CD14-positive monocyte (primary cell): ENCODE measurements at regions not wholly inside any gene's neighbourhood (a gene's known extent, or its start where the extent isn't known, plus 50 kb on each side); places are given as distances from the start of the nearest gene placed in this dataset. TPM values are rescaled to one million over a fixed set of nuclear protein-coding genes. Genes with fewer than 3 reads are reported as not detected.

ENCODE experiments used
- DNase-seq, 3 donors: peaks; one replicate each; pipeline ENCODE4 v3.0.0-alpha.2; 2011 to 2022
- H2AFZ ChIP-seq: 2 replicates; pipeline ENCODE4 v1.6.0; 2012; ENCODE audit warnings: mild to moderate bottlenecking, low read depth, low read length, inconsistent platforms; ENCODE audit not compliant: insufficient read depth, poor library complexity, severe bottlenecking
- H3K27ac ChIP-seq, 2 donors: 1 replicate in 1 of 2; 2 replicates in 1 of 2; pipeline ENCODE4 v1.5.1; 2012 to 2013; ENCODE audit warnings: low read length in 2 of 2, control low read depth in 1 of 2, inconsistent platforms in 1 of 2, low read depth in 1 of 2, mild to moderate bottlenecking in 1 of 2
- H3K27me3 ChIP-seq, 2 donors: one replicate each; pipeline versions ENCODE4 v1.6.0 to v1.6.1; 2011 to 2013; ENCODE audit warnings: low read length in 2 of 2; ENCODE audit not compliant: control insufficient read depth in 2 of 2, insufficient read depth in 2 of 2
- H3K36me3 ChIP-seq, 2 donors: replicated peaks in 1 of 2; 1 replicate in 1 of 2; 2 replicates in 1 of 2; pipeline versions ENCODE4 v1.5.1 to v1.6.1; 2012 to 2013; ENCODE audit warnings: low read length in 2 of 2, control low read depth in 1 of 2, inconsistent platforms in 1 of 2, mild to moderate bottlenecking in 1 of 2; ENCODE audit not compliant: insufficient read depth in 2 of 2, control insufficient read depth in 1 of 2
- H3K4me1 ChIP-seq, 2 donors: 1 replicate in 1 of 2; 2 replicates in 1 of 2; pipeline versions ENCODE4 v1.5.1 to v1.6.1; 2012 to 2013; ENCODE audit warnings: low read length in 2 of 2, control low read depth in 1 of 2, inconsistent platforms in 1 of 2, mild to moderate bottlenecking in 1 of 2, moderate library complexity in 1 of 2; ENCODE audit not compliant: insufficient read depth in 2 of 2, control insufficient read depth in 1 of 2
- H3K4me2 ChIP-seq: replicated peaks from 2 replicates; pipeline ENCODE3; 2012; ENCODE audit warnings: low read length, moderate library complexity, mild to moderate bottlenecking; ENCODE audit not compliant: poor library complexity, severe bottlenecking; ENCODE audit errors: extremely low read depth
- H3K4me3 ChIP-seq, 3 experiments: fragments of 200-600 bp in 1 of 3; sonication (generic) in 1 of 3; replicated peaks in 1 of 3; 1 replicate in 2 of 3; 2 replicates in 1 of 3; pipeline ENCODE4 v1.5.1; 2011 to 2013; ENCODE audit warnings: low read length in 3 of 3, mild to moderate bottlenecking in 3 of 3, control low read depth in 2 of 3, low read depth in 2 of 3, inconsistent platforms in 1 of 3, moderate library complexity in 1 of 3
- H3K79me2 ChIP-seq: 2 replicates; pipeline ENCODE4 v1.6.0; 2012; ENCODE audit warnings: mild to moderate bottlenecking, control low read depth, inconsistent platforms, low read length, moderate library complexity; ENCODE audit not compliant: insufficient read depth
- H3K9ac ChIP-seq: 2 replicates; pipeline ENCODE4 v1.6.0; 2017; ENCODE audit warnings: low read length, mild to moderate bottlenecking; ENCODE audit not compliant: insufficient read depth, poor library complexity, severe bottlenecking
- H3K9me3 ChIP-seq, 2 donors: replicated peaks in 1 of 2; 1 replicate in 1 of 2; 2 replicates in 1 of 2; pipeline versions ENCODE4 v1.5.1 to v1.6.1; 2012 to 2013; ENCODE audit warnings: low read length in 2 of 2, control low read depth in 1 of 2; ENCODE audit not compliant: control insufficient read depth in 1 of 2, insufficient read depth in 1 of 2
- H4K20me1 ChIP-seq: 2 replicates; pipeline ENCODE4 v1.6.0; 2012; ENCODE audit warnings: mild to moderate bottlenecking, low read length, control low read depth, moderate library complexity; ENCODE audit not compliant: insufficient read depth
- H3K27ac Mint-ChIP-seq, 7 donors: one replicate each; pipeline ENCODE4 v1.8.0; 2020; ENCODE audit warnings: mild to moderate bottlenecking in 7 of 7, mixed read lengths in 7 of 7, moderate library complexity in 6 of 7, inconsistent platforms in 2 of 7
- H3K27me3 Mint-ChIP-seq, 3 donors: one replicate each; pipeline ENCODE4 v1.8.0; 2021 to 2022; ENCODE audit warnings: low read depth in 3 of 3, mild to moderate bottlenecking in 3 of 3, mixed read lengths in 3 of 3, moderate library complexity in 3 of 3, inconsistent platforms in 1 of 3
- H3K36me3 Mint-ChIP-seq, 2 donors: one replicate each; pipeline ENCODE4 v1.8.0; 2020; ENCODE audit warnings: mixed read lengths in 2 of 2, inconsistent platforms in 1 of 2, mild to moderate bottlenecking in 1 of 2
- H3K4me1 Mint-ChIP-seq: one replicate; pipeline ENCODE4 v1.8.0; 2020; ENCODE audit warnings: mild to moderate bottlenecking, mixed read lengths
- H3K4me3 Mint-ChIP-seq, 2 donors: one replicate each; pipeline ENCODE4 v1.8.0; 2020; ENCODE audit warnings: mild to moderate bottlenecking in 2 of 2, mixed read lengths in 2 of 2, moderate library complexity in 1 of 2
- H3K9me3 Mint-ChIP-seq, 7 donors: one replicate each; pipeline ENCODE4 v1.8.0; 2020 to 2022; ENCODE audit warnings: mixed read lengths in 7 of 7, mild to moderate bottlenecking in 6 of 7, moderate library complexity in 6 of 7, inconsistent platforms in 2 of 7
- WGBS: methylation state at CpG from one replicate; pipeline ENCODE4 v1.1.5; 2013; ENCODE audit warnings: missing lambda C conversion rate; ENCODE audit not compliant: insufficient coverage; 5-methylcytosine and 5-hydroxymethylcytosine counted together
- intact Hi-C, 2 donors: fragments of 100-400 bp; cut with micrococcal nuclease; formaldehyde crosslinking; loops; one replicate each; pipeline versions ENCODE4 v1.15.0 to v1.15.1; 2023
- small RNA-seq: library from RNA; depleted of rRNA; stranded (forward); fragments of <200 nt; gene quantifications from one replicate; pipeline ENCODE3, GENCODE V24; 2012; ENCODE audit warnings: low read depth; ENCODE audit not compliant: insufficient read length
- TF ChIP-seq, protein P1 (sequence below): fragments of 200-600 bp; IDR thresholded peaks from one replicate; pipeline ENCODE4 v1.8.0; 2022; ENCODE audit warnings: antibody characterized with exemption, mild to moderate bottlenecking

DNA sequence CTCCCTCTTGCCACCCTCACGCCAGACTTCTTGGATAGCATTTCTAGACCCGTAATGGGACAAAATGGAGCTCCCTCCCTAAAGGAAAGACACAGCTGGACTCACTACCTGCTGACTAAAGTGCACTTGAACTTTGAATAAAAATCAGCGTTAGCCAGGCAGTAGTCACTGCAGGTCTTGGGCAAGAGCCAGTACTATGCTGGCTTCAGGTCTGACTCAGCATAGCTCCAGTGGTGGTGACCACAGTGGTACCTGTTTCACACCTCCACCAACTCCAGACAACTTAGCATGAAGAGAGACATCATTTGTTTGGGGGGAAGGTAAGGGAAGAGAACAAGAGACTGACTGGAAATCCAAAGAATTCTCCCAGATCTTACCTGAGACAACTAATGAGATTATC lies 906.8 kb downstream of the GRIK2 start:
- Histone ChIP-seq H3K9me3 (peaks cover 7 to 10% of the 10 kb centered on the region in 2 donors), H3K36me3 (no peaks in the 10 kb centered on the region), H3K9ac (no peak overlapping the region), H3K79me2 (no peaks in the 10 kb centered on the region), H3K4me1 (no peaks in the 10 kb centered on the region), H2AFZ (no peak overlapping the region), H3K4me2 (no peak overlapping the region), H4K20me1 (no peaks in the 10 kb centered on the region), H3K4me3 (no peak overlapping the region), H3K27ac (no peak overlapping the region), H3K27me3 (no peaks in the 10 kb centered on the region)
- H3K27ac Mint-ChIP-seq, result no peak overlapping the region
- WGBS, result 100% methylated on average over 3 of the region's 3 CpGs
- peaks cover 0 to 14% (median 6%) of the 10 kb centered on the region in 7 donors for H3K9me3 Mint-ChIP-seq
- no peaks in the 10 kb centered on the region for H3K36me3 Mint-ChIP-seq
- H3K27me3 Mint-ChIP-seq, result peaks cover 0 to 2% (median 0%) of the 10 kb centered on the region in 3 donors
- DNase-seq, result no peak
- TF ChIP-seq, protein P1, sequence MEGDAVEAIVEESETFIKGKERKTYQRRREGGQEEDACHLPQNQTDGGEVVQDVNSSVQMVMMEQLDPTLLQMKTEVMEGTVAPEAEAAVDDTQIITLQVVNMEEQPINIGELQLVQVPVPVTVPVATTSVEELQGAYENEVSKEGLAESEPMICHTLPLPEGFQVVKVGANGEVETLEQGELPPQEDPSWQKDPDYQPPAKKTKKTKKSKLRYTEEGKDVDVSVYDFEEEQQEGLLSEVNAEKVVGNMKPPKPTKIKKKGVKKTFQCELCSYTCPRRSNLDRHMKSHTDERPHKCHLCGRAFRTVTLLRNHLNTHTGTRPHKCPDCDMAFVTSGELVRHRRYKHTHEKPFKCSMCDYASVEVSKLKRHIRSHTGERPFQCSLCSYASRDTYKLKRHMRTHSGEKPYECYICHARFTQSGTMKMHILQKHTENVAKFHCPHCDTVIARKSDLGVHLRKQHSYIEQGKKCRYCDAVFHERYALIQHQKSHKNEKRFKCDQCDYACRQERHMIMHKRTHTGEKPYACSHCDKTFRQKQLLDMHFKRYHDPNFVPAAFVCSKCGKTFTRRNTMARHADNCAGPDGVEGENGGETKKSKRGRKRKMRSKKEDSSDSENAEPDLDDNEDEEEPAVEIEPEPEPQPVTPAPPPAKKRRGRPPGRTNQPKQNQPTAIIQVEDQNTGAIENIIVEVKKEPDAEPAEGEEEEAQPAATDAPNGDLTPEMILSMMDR, result no peak
- intact Hi-C loops, result no loop called here
- no peaks in the 10 kb centered on the region for H3K4me1 Mint-ChIP-seq
- no peak overlapping the region for H3K4me3 Mint-ChIP-seq

DNA sequence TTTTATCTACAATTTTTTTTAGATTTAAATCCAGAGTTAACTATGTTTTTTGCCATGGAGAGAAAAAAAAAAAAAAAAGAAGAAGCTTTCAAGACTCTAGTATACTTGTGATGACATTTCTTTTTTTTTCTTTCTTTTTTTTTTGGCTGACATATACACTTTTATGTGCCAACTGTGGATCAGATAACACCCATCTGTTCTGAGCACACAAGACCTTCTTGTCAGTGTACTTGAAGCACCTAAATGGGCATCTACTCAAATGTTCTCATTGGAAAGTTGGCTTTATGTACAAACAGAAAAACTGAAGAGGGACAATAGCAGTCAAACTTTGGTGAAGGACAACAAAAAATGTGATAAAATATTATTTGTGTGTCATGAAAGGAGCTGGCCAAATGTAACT lies 904.5 kb downstream of the GRIK2 start:
- Mint-ChIP-seq H3K36me3 (no peaks in the 10 kb centered on the region), H3K4me3 (no peak overlapping the region), H3K27ac (no peak overlapping the region), H3K9me3 (peaks cover 8 to 24% (median 12%) of the 10 kb centered on the region in 7 donors), H3K27me3 (peaks cover 0 to 2% (median 2%) of the 10 kb centered on the region in 3 donors), H3K4me1 (no peaks in the 10 kb centered on the region)
- H3K9me3 ChIP-seq, result peaks cover 7 to 10% of the 10 kb centered on the region in 2 donors
- no peaks in the 10 kb centered on the region for H4K20me1 ChIP-seq
- H3K9ac ChIP-seq, result no peak overlapping the region
- no peaks in the 10 kb centered on the region for H3K36me3 ChIP-seq
- no peaks in the 10 kb centered on the region for H3K27me3 ChIP-seq
- H2AFZ ChIP-seq, result no peak overlapping the region
- no peak overlapping the region for H3K27ac ChIP-seq
- TF ChIP-seq, protein P1, result no peak
- no peak for DNase-seq
- no peaks in the 10 kb centered on the region for H3K4me1 ChIP-seq
- no peak overlapping the region for H3K4me2 ChIP-seq
- no peak overlapping the region for H3K4me3 ChIP-seq
- intact Hi-C loops, result no loop called here
- H3K79me2 ChIP-seq, result no peaks in the 10 kb centered on the region

Small RNA genes in the stretch of these regions (small RNA-seq; reads per million reads assigned to genes)
- not detected for gene RF00438
